H1 (cell line): ENCODE measurements at regions not wholly inside any gene's neighbourhood (a gene's known extent, or its start where the extent isn't known, plus 50 kb on each side); places are given as distances from the start of the nearest gene placed in this dataset.
"Not testable (repeated sequence)": the region's sequence is repeated elsewhere in the genome, so short reads cannot be mapped to it uniquely, and the experiment has no call there.

ENCODE experiments used
- CTCF ChIA-PET: fragments of 300-600 bp; sonication (Branson Sonifier 250); formaldehyde crosslinking; loops from one replicate; lab custom pipeline; 2021; ENCODE audit not compliant: partially characterized antibody; lab: Charles Lee
- POLR2A ChIA-PET: fragments of 300-600 bp; sonication (Branson Sonifier 250); formaldehyde crosslinking; loops from one replicate; lab custom pipeline; 2021; ENCODE audit warnings: inconsistent platforms; ENCODE audit not compliant: partially characterized antibody; lab: Charles Lee
- DNase-seq, 2 experiments: peaks; one replicate each; pipeline versions ENCODE4 v3.0.0 to v3.0.0-alpha.2; 2010 to 2022; ENCODE audit warnings: low spot score in 2 of 2, low read depth in 1 of 2, mixed read lengths in 1 of 2
- FAIRE-seq: peaks from 2 replicates; lab custom pipeline; 2011; peaks lifted over from hg19 to GRCh38; lab: Jason Lieb, UNC
- H2AFZ ChIP-seq: 2 replicates; pipeline ENCODE4 v1.8.1; 2012; ENCODE audit warnings: low read length, inconsistent platforms
- H2AK5ac ChIP-seq: 2 replicates; pipeline ENCODE4 v1.6.1; 2013; ENCODE audit warnings: low read depth, low read length
- H2BK120ac ChIP-seq: replicated peaks from 2 replicates; pipeline ENCODE3; 2013; ENCODE audit warnings: low read depth, low read length, inconsistent platforms
- H2BK12ac ChIP-seq: 2 replicates; pipeline ENCODE4 v1.6.1; 2013; ENCODE audit warnings: low read depth, low read length
- H2BK15ac ChIP-seq: 2 replicates; pipeline ENCODE4 v1.6.1; 2013; ENCODE audit warnings: low read length
- H2BK20ac ChIP-seq: 2 replicates; pipeline ENCODE4 v1.6.1; 2013; ENCODE audit warnings: low read length
- H2BK5ac ChIP-seq: 2 replicates; pipeline ENCODE4 v1.6.1; 2013; ENCODE audit warnings: low read depth, low read length
- H3K14ac ChIP-seq: 2 replicates; pipeline ENCODE4 v1.6.1; 2013; ENCODE audit warnings: inconsistent platforms; ENCODE audit not compliant: insufficient read length
- H3K18ac ChIP-seq: 2 replicates; pipeline ENCODE4 v1.6.1; 2013; ENCODE audit warnings: low read length; ENCODE audit errors: extremely low read depth
- H3K23ac ChIP-seq: 2 replicates; pipeline ENCODE4 v1.6.1; 2013; ENCODE audit warnings: inconsistent platforms; ENCODE audit not compliant: insufficient read length
- H3K23me2 ChIP-seq: 2 replicates; pipeline ENCODE4 v1.6.1; 2013; ENCODE audit warnings: low read depth, low read length
- H3K27ac ChIP-seq: 2 replicates; pipeline ENCODE4 v1.6.1; 2011; ENCODE audit warnings: low read depth, low read length, inconsistent platforms
- H3K27me3 ChIP-seq, 4 experiments: replicated peaks in 1 of 4; 1 replicate in 1 of 4; 2 replicates in 3 of 4; pipeline versions ENCODE4 v1.6.1 to v1.8.1; 2011 to 2013; ENCODE audit warnings: low read length in 3 of 4, mild to moderate bottlenecking in 3 of 4, inconsistent platforms in 2 of 4, mixed read lengths in 2 of 4, moderate library complexity in 1 of 4; ENCODE audit not compliant: control insufficient read depth in 3 of 4, insufficient read depth in 3 of 4; ENCODE audit errors: extremely low read depth in 1 of 4
- H3K36me3 ChIP-seq, 4 experiments: 2 replicates each; pipeline versions ENCODE4 v1.6.1 to v1.8.1; 2011 to 2013; ENCODE audit warnings: mild to moderate bottlenecking in 4 of 4, low read length in 3 of 4, moderate library complexity in 2 of 4, control low read depth in 1 of 4, inconsistent platforms in 1 of 4; ENCODE audit not compliant: insufficient read depth in 4 of 4, control insufficient read depth in 2 of 4
- H3K4ac ChIP-seq: replicated peaks from 2 replicates; pipeline ENCODE3; 2013; ENCODE audit warnings: low read length, low read depth, mixed read lengths, inconsistent platforms; ENCODE audit not compliant: insufficient read length
- H3K4me1 ChIP-seq, 4 experiments: replicated peaks in 1 of 4; 1 replicate in 1 of 4; 2 replicates in 3 of 4; pipeline versions ENCODE4 v1.6.1 to v1.8.1; 2011 to 2013; ENCODE audit warnings: low read length in 3 of 4, inconsistent platforms in 2 of 4, mixed read lengths in 1 of 4; ENCODE audit not compliant: insufficient read depth in 4 of 4, control insufficient read depth in 3 of 4
- H3K4me2 ChIP-seq, 2 experiments: 2 replicates each; pipeline versions ENCODE4 v1.6.1 to v1.8.1; 2011 to 2013; ENCODE audit warnings: low read depth in 2 of 2, low read length in 2 of 2, control low read depth in 1 of 2, inconsistent platforms in 1 of 2, mild to moderate bottlenecking in 1 of 2; ENCODE audit not compliant: insufficient read depth in 1 of 2
- H3K4me3 ChIP-seq, 4 experiments: fragments of 200-600, 300-600 bp in 1 of 4; sonication (generic), shearing (Covaris generic), sonication (Bioruptor Twin) in 1 of 4; 2 replicates each; pipeline versions ENCODE4 v1.5.1 to v1.8.1; 2011 to 2016; ENCODE audit warnings: low read length in 4 of 4, low read depth in 3 of 4, control low read depth in 2 of 4, inconsistent platforms in 2 of 4, mild to moderate bottlenecking in 2 of 4, mixed read lengths in 1 of 4, moderate library complexity in 1 of 4; ENCODE audit not compliant: insufficient read depth in 2 of 4; ENCODE audit errors: extremely low read depth in 1 of 4
- H3K56ac ChIP-seq: replicated peaks from 2 replicates; pipeline ENCODE3; 2013; ENCODE audit warnings: low read depth, mild to moderate bottlenecking, mixed read lengths, low read length, inconsistent platforms; ENCODE audit not compliant: insufficient read length
- H3K79me1 ChIP-seq: 2 replicates; pipeline ENCODE4 v1.6.1; 2013; ENCODE audit warnings: low read depth, low read length, control low read depth
- H3K79me2 ChIP-seq, 2 experiments: 2 replicates each; pipeline versions ENCODE4 v1.6.1 to v1.8.1; 2012 to 2013; ENCODE audit warnings: low read length in 2 of 2, mild to moderate bottlenecking in 2 of 2, inconsistent platforms in 1 of 2; ENCODE audit not compliant: insufficient read depth in 2 of 2, control insufficient read depth in 1 of 2
- H3K9ac ChIP-seq, 4 experiments: replicated peaks in 1 of 4; 1 replicate in 1 of 4; 2 replicates in 3 of 4; pipeline versions ENCODE4 v1.6.1 to v1.8.1; 2011 to 2013; ENCODE audit warnings: low read depth in 3 of 4, low read length in 3 of 4, control low read depth in 2 of 4, mild to moderate bottlenecking in 2 of 4, moderate library complexity in 2 of 4, inconsistent platforms in 1 of 4; ENCODE audit errors: extremely low read depth in 1 of 4
- H3K9me3 ChIP-seq, 2 experiments: 2 replicates each; pipeline versions ENCODE4 v1.6.1 to v1.8.1; 2012 to 2013; ENCODE audit warnings: mild to moderate bottlenecking in 2 of 2, moderate library complexity in 2 of 2, control low read depth in 1 of 2, inconsistent platforms in 1 of 2, low read depth in 1 of 2, low read length in 1 of 2, mixed read lengths in 1 of 2; ENCODE audit not compliant: insufficient read depth in 2 of 2
- H4K20me1 ChIP-seq, 2 experiments: replicated peaks in 1 of 2; 2 replicates each; pipeline versions ENCODE3 to v1.8.1; 2011 to 2013; ENCODE audit warnings: inconsistent platforms in 2 of 2, low read length in 2 of 2, mild to moderate bottlenecking in 1 of 2; ENCODE audit not compliant: insufficient read depth in 2 of 2, control insufficient read depth in 1 of 2
- H4K5ac ChIP-seq: 2 replicates; pipeline ENCODE4 v1.6.1; 2013; ENCODE audit warnings: low read length, low read depth, mixed read lengths, inconsistent platforms; ENCODE audit not compliant: insufficient read length
- H4K8ac ChIP-seq: 2 replicates; pipeline ENCODE4 v1.8.0; 2013; ENCODE audit warnings: mild to moderate bottlenecking, moderate library complexity, low read length, inconsistent platforms; ENCODE audit not compliant: insufficient read depth; ENCODE audit errors: extremely low read depth
- H4K91ac ChIP-seq: replicated peaks from 2 replicates; pipeline ENCODE3; 2013; ENCODE audit warnings: low read length, mixed read lengths, inconsistent platforms; ENCODE audit not compliant: insufficient read length
- POLR2A ChIP-seq, 2 experiments: IDR thresholded peaks; 1 replicate in 1 of 2; 2 replicates in 1 of 2; pipeline ENCODE4 v1.6.1; 2011; ENCODE audit warnings: low read depth in 2 of 2, low read length in 2 of 2, mild to moderate bottlenecking in 2 of 2; ENCODE audit errors: control extremely low read depth in 1 of 2
- WGBS, 2 experiments: shearing (Covaris generic) in 1 of 2; methylation state at CpG; one replicate each; pipeline versions ENCODE4 v1.1.6 to v1.1.7; 2013 to 2015; ENCODE audit warnings: low lambda C conversion rate in 2 of 2, mixed read lengths in 2 of 2, inconsistent platforms in 1 of 2, low coverage in 1 of 2, missing lambda C conversion rate in 1 of 2; ENCODE audit not compliant: insufficient replicate concordance in 2 of 2, insufficient coverage in 1 of 2, insufficient read length in 1 of 2; ENCODE audit errors: extremely low coverage in 1 of 2, missing lambda C conversion rate in 1 of 2; 5-methylcytosine and 5-hydroxymethylcytosine counted together

GRCh38 chr2:132270981-132271546 is 109.3 kb upstream of the ANKRD30BL start (continued):
- no peak for TF ChIP-seq POLR2A (IDR thresholded peaks at IDR 0.05; ENCODE audit: control extremely low read depth in 1 of 2, low read depth in 2 of 2, low read length in 2 of 2)

GRCh38 chr2:132271794-132272193 is 110.0 kb upstream of the ANKRD30BL start:
- 97% methylated on average over 10 of the region's 11 CpGs; no CpG with 5 or more reads in 1 of the 2 experiments for WGBS, 2 experiments
- H4K91ac ChIP-seq, H3K36me3 ChIP-seq, DNase-seq, H2BK15ac ChIP-seq, H3K9ac ChIP-seq, H2AK5ac ChIP-seq, H3K56ac ChIP-seq, H3K9me3 ChIP-seq, H2BK120ac ChIP-seq, H3K4me2 ChIP-seq, H2AFZ ChIP-seq, H4K20me1 ChIP-seq, H3K4me3 ChIP-seq, H2BK5ac ChIP-seq, H2BK20ac ChIP-seq, H3K79me1 ChIP-seq, FAIRE-seq, H3K14ac ChIP-seq, H4K8ac ChIP-seq, H2BK12ac ChIP-seq, H3K4ac ChIP-seq, H3K18ac ChIP-seq, H4K5ac ChIP-seq, H3K27ac ChIP-seq, H3K23me2 ChIP-seq, H3K27me3 ChIP-seq, H3K79me2 ChIP-seq, H3K23ac ChIP-seq, POLR2A ChIA-PET: not testable (repeated sequence)
- CTCF ChIA-PET = interaction anchor here (0.6 kb wide), 1 partner anchor 698 kb away, joined by 3 read pairs; no protein-coding TSS in a partner anchor
- peaks cover 0 to 11% (median 7%) of the 10 kb centered on the region in 4 experiments; a peak in 5 of 7 replicates for H3K4me1 ChIP-seq
